GM12878 (cell line): ENCODE measurements at regions not wholly inside any gene's neighbourhood (a gene's known extent, or its start where the extent isn't known, plus 50 kb on each side); places are given as distances from the start of the nearest gene placed in this dataset.

Source experiments
- ATAC-seq: fragments of 200-7000 bp; cut with Tn5 transposase; 3 replicates; pipeline ENCODE4 v1.9.1; 2020; ENCODE audit warnings: mild to moderate bottlenecking, moderate library complexity
- BruUV-seq: library from RNA; stranded (reverse); fragments of 400-500 nt; replicated peaks from 2 replicates; lab custom pipeline; 2021; lab: Mats Ljungman, UMichigan
- CTCF ChIA-PET: fragments of 300-600 bp; sonication (Branson Sonifier 250); formaldehyde crosslinking; extraction: SDS; loops from one replicate; lab custom pipeline; 2021; ENCODE audit warnings: inconsistent platforms; lab: Yijun Ruan, JAX
- POLR2A ChIA-PET: fragments of 350-600 bp; formaldehyde crosslinking; extraction: SDS; loops from one replicate; lab custom pipeline; 2021; ENCODE audit warnings: inconsistent platforms; lab: Charles Lee
- RAD21 ChIA-PET: fragments of 300-600 bp; sonication (Branson Sonifier 250); formaldehyde crosslinking; loops from one replicate; lab custom pipeline; 2023; ENCODE audit warnings: antibody characterized with exemption; ENCODE audit not compliant: unreplicated experiment; lab: Charles Lee
- SMC1A ChIA-PET: fragments of 300-600 bp; sonication (Branson Sonifier 250); formaldehyde crosslinking; loops from one replicate; lab custom pipeline; 2023; ENCODE audit not compliant: unreplicated experiment, uncharacterized antibody; lab: Charles Lee
- DNase-seq: peaks from one replicate; pipeline ENCODE4 v3.0.0-alpha.2; 2011; ENCODE audit warnings: low read depth, low spot score
- FAIRE-seq: peaks from 3 replicates; lab custom pipeline; 2011; peaks lifted over from hg19 to GRCh38; lab: Jason Lieb, UNC
- H2AFZ ChIP-seq: 2 replicates; pipeline ENCODE4 v1.6.0; 2011; ENCODE audit warnings: low read depth, low read length, control low read depth; ENCODE audit not compliant: control insufficient read depth
- H3K27ac ChIP-seq: 2 replicates; pipeline ENCODE4 v1.5.1; 2011; ENCODE audit warnings: control low read depth; ENCODE audit not compliant: control insufficient read depth, insufficient read depth
- H3K27me3 ChIP-seq, 2 experiments: replicated peaks in 1 of 2; 2 replicates each; pipeline versions ENCODE4 v1.6.0 to v1.6.1; 2011; ENCODE audit warnings: low read length in 1 of 2; ENCODE audit not compliant: control insufficient read depth in 2 of 2, insufficient read depth in 2 of 2
- H3K36me3 ChIP-seq, 2 experiments: 2 replicates each; pipeline ENCODE4 v1.5.1; 2011; ENCODE audit warnings: low read length in 1 of 2; ENCODE audit not compliant: control insufficient read depth in 2 of 2, insufficient read depth in 2 of 2
- H3K4me1 ChIP-seq: 2 replicates; pipeline ENCODE4 v1.6.1; 2011; ENCODE audit warnings: mild to moderate bottlenecking, low read length, moderate library complexity, mixed read lengths; ENCODE audit not compliant: control insufficient read depth, insufficient read depth
- H3K4me2 ChIP-seq: 2 replicates; pipeline ENCODE4 v1.6.0; 2011; ENCODE audit warnings: control low read depth; ENCODE audit not compliant: control insufficient read depth, insufficient read depth
- H3K4me3 ChIP-seq: fragments of 200-600 bp; sonication (generic); 2 replicates; pipeline ENCODE4 v1.5.1; 2016
- H3K79me2 ChIP-seq: 2 replicates; pipeline ENCODE4 v1.6.0; 2011; ENCODE audit warnings: low read length; ENCODE audit not compliant: control insufficient read depth, insufficient read depth
- H3K9ac ChIP-seq: 2 replicates; pipeline ENCODE4 v1.8.0; 2011; ENCODE audit warnings: low read length, control low read depth, mixed read lengths; ENCODE audit not compliant: control insufficient read depth, insufficient read depth
- H3K9me3 ChIP-seq: replicated peaks from 3 replicates; pipeline ENCODE4 v1.5.1; 2011; ENCODE audit warnings: mild to moderate bottlenecking, low read length; ENCODE audit not compliant: control insufficient read depth, insufficient read depth
- H4K20me1 ChIP-seq: 2 replicates; pipeline ENCODE4 v1.6.0; 2011; ENCODE audit not compliant: control insufficient read depth, insufficient read depth
- ASH2L ChIP-seq: fragments of 300-600, 200-600 bp; sonication (generic); IDR thresholded peaks from 2 replicates; pipeline ENCODE4 v1.6.1; 2017; ENCODE audit warnings: low read depth, mild to moderate bottlenecking, borderline replicate concordance
- BCL3 ChIP-seq: IDR thresholded peaks from 2 replicates; pipeline ENCODE4 v1.6.1; 2011; ENCODE audit warnings: borderline replicate concordance, low read depth, mild to moderate bottlenecking, moderate library complexity, low read length; ENCODE audit not compliant: insufficient read depth, poor library complexity, severe bottlenecking
- CEBPB ChIP-seq, 2 experiments: fragments of 150-350 bp in 1 of 2; IDR thresholded peaks; 2 replicates each; pipeline ENCODE4 v1.6.1; 2012 to 2014; ENCODE audit warnings: low read depth in 2 of 2, low read length in 2 of 2, borderline replicate concordance in 1 of 2, inconsistent platforms in 1 of 2
- CTCF ChIP-seq, 3 experiments: IDR thresholded peaks in 2 of 3; conservative IDR thresholded peaks in 1 of 3; 2 replicates each; pipeline ENCODE4 v1.5.1; 2011; ENCODE audit warnings: low read depth in 3 of 3, low read length in 3 of 3, mild to moderate bottlenecking in 3 of 3, control low read depth in 2 of 3, moderate library complexity in 2 of 3, inconsistent platforms in 1 of 3, mixed read lengths in 1 of 3; ENCODE audit not compliant: control insufficient read depth in 2 of 3, insufficient read depth in 1 of 3; ENCODE audit errors: extremely low read depth in 1 of 3
- ETV6 ChIP-seq, 2 experiments: fragments of 450-650 bp in 1 of 2; IDR thresholded peaks in 1 of 2; conservative IDR thresholded peaks in 1 of 2; 2 replicates each; pipeline ENCODE4 v1.6.1; 2014; ENCODE audit warnings: antibody characterized with exemption in 1 of 2, borderline replicate concordance in 1 of 2, low read depth in 1 of 2, mild to moderate bottlenecking in 1 of 2, moderate library complexity in 1 of 2
- HCFC1 ChIP-seq: fragments of 150-350 bp; IDR thresholded peaks from 2 replicates; pipeline ENCODE4 v1.6.1; 2014; ENCODE audit warnings: low read length
- IRF5 ChIP-seq: fragments of 450-650 bp; IDR thresholded peaks from 2 replicates; pipeline ENCODE4 v1.6.1; 2017; ENCODE audit warnings: borderline replicate concordance
- NRF1 ChIP-seq: conservative IDR thresholded peaks from 2 replicates; pipeline ENCODE4 v1.6.1; 2011; ENCODE audit warnings: mild to moderate bottlenecking, low read depth, low read length, improper control_type of control experiment
- PAX8 ChIP-seq: fragments of 450-650 bp; IDR thresholded peaks from 2 replicates; pipeline ENCODE4 v1.6.1; 2017; ENCODE audit warnings: mild to moderate bottlenecking, moderate library complexity
- RELB ChIP-seq: fragments of 450-650 bp; IDR thresholded peaks from 2 replicates; pipeline ENCODE4 v1.6.1; 2017; ENCODE audit warnings: low read depth, mild to moderate bottlenecking, moderate library complexity
- STAT1 ChIP-seq: fragments of 450-650 bp; conservative IDR thresholded peaks from 2 replicates; pipeline ENCODE4 v1.6.1; 2014; ENCODE audit warnings: antibody characterized with exemption, mild to moderate bottlenecking
- TBL1XR1 ChIP-seq: IDR thresholded peaks from 2 replicates; pipeline ENCODE4 v1.6.1; 2012; ENCODE audit warnings: low read depth, low read length, improper control_type of control experiment
- TCF12 ChIP-seq: IDR thresholded peaks from 2 replicates; pipeline ENCODE4 v1.6.1; 2011; ENCODE audit warnings: low read depth, mild to moderate bottlenecking, low read length
- ZBTB33 ChIP-seq: fragments of 450-650 bp; IDR thresholded peaks from 2 replicates; pipeline ENCODE4 v1.6.1; 2017; ENCODE audit warnings: mild to moderate bottlenecking
- WGBS: methylation state at CpG from one replicate; pipeline ENCODE4 v1.1.6; 2016; ENCODE audit warnings: low lambda C conversion rate; ENCODE audit not compliant: insufficient replicate concordance, insufficient coverage; ENCODE audit errors: missing lambda C conversion rate; 5-methylcytosine and 5-hydroxymethylcytosine counted together
- in situ Hi-C: fragments of 300-500 bp; cut with MboI; formaldehyde crosslinking; loops from 9 replicates; pipeline ENCODE4 v1.14.3; 2018; ENCODE audit warnings: mixed read lengths
- intact Hi-C: fragments of 100-400 bp; cut with micrococcal nuclease; formaldehyde crosslinking; loops from one replicate; pipeline ENCODE4 v1.14.2; 2022; ENCODE audit not compliant: unreplicated experiment

GRCh38 chr12:114888928-114889584 lies 205.1 kb upstream of the TBX3 start:
- Histone ChIP-seq H3K4me3 (no peak overlapping the region), H3K4me2 (no peak overlapping the region), H3K27me3 (no peaks in the 10 kb centered on the region), H4K20me1 (no peaks in the 10 kb centered on the region), H3K79me2 (no peaks in the 10 kb centered on the region), H3K4me1 (no peaks in the 10 kb centered on the region), H2AFZ (no peak overlapping the region), H3K36me3 (no peaks in the 10 kb centered on the region), H3K9ac (no peak overlapping the region), H3K27ac (no peak overlapping the region), H3K9me3 (no peaks in the 10 kb centered on the region)
- ChIA-PET SMC1A (interaction anchor here (0.5 to 0.7 kb wide), 2 partner anchors 149 to 192 kb away, joined by 3 to 4 read pairs; no protein-coding TSS in a partner anchor), CTCF (no interaction called here), POLR2A (no interaction called here), RAD21 (no interaction called here)
- no TSS peak for BruUV-seq
- WGBS: 0% methylated on average over 2 of the region's 2 CpGs
- no peak for DNase-seq
- FAIRE-seq: no peak
- intact Hi-C loops (no loop called here), in situ Hi-C loops (no loop called here)
- no peak for ATAC-seq
- TF ChIP-seq BCL3: no peak
- TF ChIP-seq TBL1XR1: no peak
- no peak for TF ChIP-seq ASH2L
- TF ChIP-seq ETV6 (conservative IDR thresholded peaks at IDR 0.05 in 1 of 2, IDR thresholded peaks at IDR 0.05 in 1 of 2; ENCODE audit: borderline replicate concordance in 1 of 2, low read depth in 1 of 2): no peak
- no peak for TF ChIP-seq CEBPB (IDR thresholded peaks at IDR 0.05; ENCODE audit: borderline replicate concordance in 1 of 2, low read depth in 2 of 2, low read length in 2 of 2)
- TF ChIP-seq NRF1: no peak
- TF ChIP-seq TCF12: no peak
- no peak for TF ChIP-seq IRF5
- TF ChIP-seq STAT1: no peak
- no peak for TF ChIP-seq CTCF (IDR thresholded peaks at IDR 0.05 in 2 of 3, conservative IDR thresholded peaks at IDR 0.05 in 1 of 3; ENCODE audit: control insufficient read depth in 2 of 3, extremely low read depth in 1 of 3, insufficient read depth in 1 of 3, low read depth in 3 of 3, low read length in 3 of 3)
- TF ChIP-seq RELB: no peak
- no peak for TF ChIP-seq ZBTB33
- TF ChIP-seq PAX8: no peak
- TF ChIP-seq HCFC1: no peak
